ENCODE measurements at regions not wholly inside any gene's neighbourhood (a gene's known extent, or its start where the extent isn't known, plus 50 kb on each side); places are given as distances from the start of the nearest gene placed in this dataset.

GRCh38 chr10:57262892-57263291 lies 901.8 kb upstream of the ZWINT start:
- H3K4me3 Mint-ChIP-seq (ENCODE audit: unreplicated experiment): no peak overlapping the region
- H3K36me3 Mint-ChIP-seq (ENCODE audit: unreplicated experiment): no peaks in the 10 kb centered on the region
- H3K27me3 Mint-ChIP-seq (ENCODE audit: unreplicated experiment): no peaks in the 10 kb centered on the region
- no peak overlapping the region for H3K27ac Mint-ChIP-seq (ENCODE audit: unreplicated experiment)
- no peak for DNase-seq (ENCODE audit: extremely low spot score, unreplicated experiment)
- no peaks in the 10 kb centered on the region for H3K4me1 Mint-ChIP-seq (ENCODE audit: unreplicated experiment)
- H3K9me3 Mint-ChIP-seq (ENCODE audit: unreplicated experiment): peaks cover 5% of the 10 kb centered on the region
- no peak for TF ChIP-seq CTCF (IDR thresholded peaks at IDR 0.05)

DNA sequence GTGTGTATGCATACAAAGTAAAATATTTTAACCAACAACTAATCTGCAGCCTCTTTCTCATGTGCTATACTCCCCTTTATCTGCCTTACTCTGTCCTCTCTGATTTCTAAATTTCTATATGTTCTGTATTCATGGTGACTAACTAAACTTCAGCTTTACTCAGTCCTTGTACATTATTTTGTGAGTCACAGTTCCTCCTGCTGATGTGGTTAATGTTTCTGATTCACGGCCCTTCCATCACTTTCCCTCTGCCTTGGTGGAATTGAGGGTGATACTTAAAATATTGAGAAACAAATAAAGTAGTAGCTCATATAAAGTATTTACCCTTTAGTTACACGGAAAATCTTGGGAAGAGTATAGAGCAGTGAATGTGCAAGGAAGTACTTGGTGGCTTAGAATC lies 899.1 kb upstream of the ZWINT start:
- H3K27ac Mint-ChIP-seq (ENCODE audit: unreplicated experiment): no peak overlapping the region
- H3K4me3 Mint-ChIP-seq (ENCODE audit: unreplicated experiment): no peak overlapping the region
- no peaks in the 10 kb centered on the region for H3K36me3 Mint-ChIP-seq (ENCODE audit: unreplicated experiment)

GRCh38 chr10:57249615-57250281 lies 888.7 kb upstream of the ZWINT start:
- H3K4me3 Mint-ChIP-seq (ENCODE audit: unreplicated experiment): no peak overlapping the region
- H3K27me3 Mint-ChIP-seq (ENCODE audit: unreplicated experiment): no peaks in the 10 kb centered on the region
- H3K27ac Mint-ChIP-seq (ENCODE audit: unreplicated experiment): no peak overlapping the region
- no peaks in the 10 kb centered on the region for H3K4me1 Mint-ChIP-seq (ENCODE audit: unreplicated experiment)
- H3K9me3 Mint-ChIP-seq (ENCODE audit: unreplicated experiment): no peaks in the 10 kb centered on the region
- DNase-seq (ENCODE audit: extremely low spot score, unreplicated experiment): no peak
- TF ChIP-seq CTCF (IDR thresholded peaks at IDR 0.05): no peak
- H3K36me3 Mint-ChIP-seq (ENCODE audit: unreplicated experiment): no peaks in the 10 kb centered on the region

More for the DNA sequence above, 899.1 kb upstream of the ZWINT start:
- no peak for TF ChIP-seq CTCF (IDR thresholded peaks at IDR 0.05)
- DNase-seq (ENCODE audit: extremely low spot score, unreplicated experiment): no peak
- Mint-ChIP-seq H3K27me3 (ENCODE audit: unreplicated experiment) (no peaks in the 10 kb centered on the region), H3K4me1 (ENCODE audit: unreplicated experiment) (no peaks in the 10 kb centered on the region), H3K9me3 (ENCODE audit: unreplicated experiment) (peaks cover 5% of the 10 kb centered on the region)

DNA sequence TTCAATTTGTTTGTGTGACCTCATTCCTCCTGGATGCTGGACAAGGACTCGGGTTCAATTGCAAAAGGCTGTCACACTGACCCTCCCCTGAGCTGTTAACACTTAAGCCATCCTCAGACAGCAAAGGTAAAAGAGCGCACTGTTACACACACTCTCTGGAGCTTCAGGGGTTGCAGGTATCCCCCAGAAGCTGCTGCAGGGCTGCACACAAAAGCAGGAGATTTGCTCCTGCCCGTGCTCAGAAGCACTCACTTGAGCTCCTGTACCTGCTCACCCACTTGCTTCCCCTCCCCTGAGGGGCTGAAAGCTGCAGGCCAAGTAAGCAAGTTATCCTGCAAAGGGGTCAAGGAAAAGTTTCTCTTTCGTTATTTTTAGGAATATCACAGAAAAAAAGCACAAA lies 886.2 kb upstream of the ZWINT start:
- TF ChIP-seq CTCF (IDR thresholded peaks at IDR 0.05): no peak
- Mint-ChIP-seq H3K4me1 (ENCODE audit: unreplicated experiment) (no peaks in the 10 kb centered on the region), H3K4me3 (ENCODE audit: unreplicated experiment) (no peak overlapping the region), H3K9me3 (ENCODE audit: unreplicated experiment) (no peaks in the 10 kb centered on the region), H3K36me3 (ENCODE audit: unreplicated experiment) (no peaks in the 10 kb centered on the region), H3K27ac (ENCODE audit: unreplicated experiment) (no peak overlapping the region), H3K27me3 (ENCODE audit: unreplicated experiment) (no peaks in the 10 kb centered on the region)
- DNase-seq (ENCODE audit: extremely low spot score, unreplicated experiment): no peak

GRCh38 chr10:57225920-57226319 lies 864.9 kb upstream of the ZWINT start:
- no peak for TF ChIP-seq CTCF (IDR thresholded peaks at IDR 0.05)
- H3K27me3 Mint-ChIP-seq (ENCODE audit: unreplicated experiment): no peaks in the 10 kb centered on the region
- no peak overlapping the region for H3K27ac Mint-ChIP-seq (ENCODE audit: unreplicated experiment)
- no peaks in the 10 kb centered on the region for H3K36me3 Mint-ChIP-seq (ENCODE audit: unreplicated experiment)
- no peak overlapping the region for H3K4me3 Mint-ChIP-seq (ENCODE audit: unreplicated experiment)
- no peak for DNase-seq (ENCODE audit: extremely low spot score, unreplicated experiment)
- no peaks in the 10 kb centered on the region for H3K4me1 Mint-ChIP-seq (ENCODE audit: unreplicated experiment)
- H3K9me3 Mint-ChIP-seq (ENCODE audit: unreplicated experiment): peaks cover 26% of the 10 kb centered on the region

Data from osteocyte (in vitro differentiated cells).